DND-41 (cell line): ENCODE measurements at regions not wholly inside any gene's neighbourhood (a gene's known extent, or its start where the extent isn't known, plus 50 kb on each side); places are given as distances from the start of the nearest gene placed in this dataset.
A peak's percentile ranks its signal among the peaks of the same experiment; 100 is the strongest.
"Not testable (repeated sequence)": the region's sequence is repeated elsewhere in the genome, so short reads cannot be mapped to it uniquely, and the experiment has no call there.

Experiments used
- ATAC-seq: fragments of 200-7000 bp; cut with Tn5 transposase; 3 replicates; pipeline ENCODE4 v1.9.1; 2021; ENCODE audit warnings: low read depth; ENCODE audit not compliant: insufficient read depth
- DNase-seq: peaks from one replicate; pipeline ENCODE4 v3.0.0-alpha.2; 2020
- H2AFZ ChIP-seq: 2 replicates; pipeline ENCODE4 v1.6.0; 2012; ENCODE audit warnings: low read depth, low read length
- H3K27ac ChIP-seq: 2 replicates; pipeline ENCODE4 v1.5.1; 2012; ENCODE audit warnings: low read length, inconsistent platforms
- H3K27me3 ChIP-seq: fragments of 200-600 bp; sonication (generic); 2 replicates; pipeline ENCODE4 v1.6.0; 2012; ENCODE audit warnings: low read length, mild to moderate bottlenecking, inconsistent platforms; ENCODE audit not compliant: insufficient read depth, poor library complexity
- H3K36me3 ChIP-seq: 2 replicates; pipeline ENCODE4 v1.5.1; 2012; ENCODE audit warnings: low read length, inconsistent platforms; ENCODE audit not compliant: insufficient read depth
- H3K4me1 ChIP-seq: 2 replicates; pipeline ENCODE4 v1.5.1; 2012; ENCODE audit warnings: mild to moderate bottlenecking, low read length; ENCODE audit not compliant: insufficient read depth
- H3K4me2 ChIP-seq: 2 replicates; pipeline ENCODE4 v1.6.0; 2012; ENCODE audit warnings: mild to moderate bottlenecking, moderate library complexity, low read length, inconsistent platforms; ENCODE audit not compliant: insufficient read depth
- H3K4me3 ChIP-seq, 2 experiments: fragments of 200-600 bp in 1 of 2; shearing (Covaris generic) in 1 of 2; 2 replicates each; pipeline ENCODE4 v1.5.1; 2012 to 2016; ENCODE audit warnings: inconsistent platforms in 2 of 2, low read length in 2 of 2, mild to moderate bottlenecking in 2 of 2, low read depth in 1 of 2, moderate library complexity in 1 of 2
- H3K79me2 ChIP-seq: 2 replicates; pipeline ENCODE4 v1.6.0; 2012; ENCODE audit warnings: low read length, inconsistent platforms; ENCODE audit not compliant: insufficient read depth
- H3K9ac ChIP-seq: 2 replicates; pipeline ENCODE4 v1.6.0; 2012; ENCODE audit warnings: low read depth, mild to moderate bottlenecking, inconsistent platforms, low read length, moderate library complexity
- H3K9me3 ChIP-seq: 2 replicates; pipeline ENCODE4 v1.5.1; 2012; ENCODE audit warnings: low read length, moderate library complexity, mild to moderate bottlenecking, inconsistent platforms; ENCODE audit not compliant: insufficient read depth, severe bottlenecking
- H4K20me1 ChIP-seq: 2 replicates; pipeline ENCODE4 v1.6.0; 2012; ENCODE audit warnings: low read length; ENCODE audit not compliant: insufficient read depth
- CTCF ChIP-seq: IDR thresholded peaks from 2 replicates; pipeline ENCODE4 v1.5.1; 2012; ENCODE audit warnings: borderline replicate concordance, low read length, moderate library complexity, mild to moderate bottlenecking; ENCODE audit not compliant: poor library complexity, severe bottlenecking; ENCODE audit errors: extremely low read depth
- EZH2 ChIP-seq: IDR thresholded peaks from 3 replicates; pipeline ENCODE4 v1.6.1; 2012; ENCODE audit warnings: borderline replicate concordance, low read depth, mild to moderate bottlenecking, moderate library complexity, low read length, inconsistent platforms; ENCODE audit not compliant: severe bottlenecking

DNA sequence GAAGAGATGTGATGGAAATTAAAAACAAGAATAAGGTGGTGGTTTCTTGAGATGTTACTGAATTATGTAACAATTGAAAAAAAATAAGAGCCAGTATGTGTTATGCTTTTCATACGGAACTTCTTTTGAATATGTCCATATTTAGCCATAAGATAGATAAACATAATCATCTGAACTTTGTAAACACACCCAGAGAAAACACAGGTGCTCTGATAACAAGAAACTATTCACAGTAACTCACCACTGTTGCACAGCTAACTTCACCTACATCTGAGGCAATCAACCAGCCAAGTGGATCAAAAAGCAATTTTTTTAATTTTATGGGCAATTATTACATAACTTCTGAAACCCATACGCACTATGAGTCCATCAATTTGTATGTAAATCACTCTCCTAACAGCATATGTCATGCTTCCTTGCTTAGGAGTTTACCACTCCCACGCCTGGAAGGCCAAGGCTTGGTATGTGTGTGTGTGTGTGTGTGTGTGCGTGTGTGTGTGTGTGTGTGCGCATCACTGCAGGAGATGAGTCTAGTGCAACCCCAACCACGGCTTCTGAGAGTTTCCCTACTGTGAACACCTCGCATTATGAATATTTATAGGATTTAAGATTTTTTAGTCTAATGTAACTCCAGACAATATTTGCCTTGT is 443.4 kb downstream of the BCAT1 start:
- no peaks in the 10 kb centered on the region for H4K20me1 ChIP-seq
- H3K36me3 ChIP-seq: no peaks in the 10 kb centered on the region
- peaks cover 12% of the 10 kb centered on the region; the same call in 1 of the 2 replicates for H3K4me1 ChIP-seq
- no peaks in the 10 kb centered on the region for H3K9me3 ChIP-seq
- H3K4me2 ChIP-seq: no peak overlapping the region
- TF ChIP-seq EZH2 (no peak), CTCF (no peak)
- no peak overlapping the region for H2AFZ ChIP-seq
- no peak for ATAC-seq
- H3K4me3 ChIP-seq: no peak overlapping the region
- no peaks in the 10 kb centered on the region for H3K79me2 ChIP-seq
- DNase-seq: no peak
- H3K9ac ChIP-seq: no peak overlapping the region
- peak overlapping the region; percentile 9; the same call in 1 of the 2 replicates for H3K27ac ChIP-seq
- H3K27me3 ChIP-seq: no peaks in the 10 kb centered on the region

- not testable (repeated sequence) for H3K4me2 ChIP-seq, H3K9me3 ChIP-seq, H3K36me3 ChIP-seq, DNase-seq, H3K27me3 ChIP-seq, H3K4me3 ChIP-seq, ATAC-seq, H2AFZ ChIP-seq, H3K27ac ChIP-seq, H4K20me1 ChIP-seq, H3K9ac ChIP-seq, H3K79me2 ChIP-seq
- H3K4me1 ChIP-seq: peaks cover 12% of the 10 kb centered on the region; the same call in 1 of the 2 replicates
Observed at GRCh38 chr12:24503477-24503876, 445.4 kb downstream of the BCAT1 start.

DNA sequence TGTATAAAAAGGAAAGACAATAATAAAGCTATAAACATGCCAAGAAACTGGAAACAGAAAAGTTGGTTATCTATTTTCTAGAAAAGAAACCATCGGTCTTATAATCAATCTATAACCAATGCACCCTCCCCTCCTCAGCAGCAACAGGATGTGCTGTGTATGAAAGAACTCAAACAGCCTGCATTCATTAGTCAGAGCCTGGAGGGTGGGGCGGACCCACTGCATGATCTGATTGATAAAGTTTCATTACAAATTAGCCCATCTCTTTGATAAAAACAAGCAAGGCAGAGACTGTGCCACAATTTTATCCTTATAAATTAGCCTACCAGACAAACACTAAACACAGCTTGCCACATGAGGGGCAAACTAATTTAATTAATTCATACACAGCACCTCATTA is 448.1 kb downstream of the BCAT1 start:
- no peaks in the 10 kb centered on the region for H3K36me3 ChIP-seq
- no peak overlapping the region for H3K9ac ChIP-seq
- H3K9me3 ChIP-seq: no peaks in the 10 kb centered on the region
- no peak overlapping the region for H3K27ac ChIP-seq
- ATAC-seq (no peak), DNase-seq (no peak)
- peaks cover 24% of the 10 kb centered on the region for H3K4me1 ChIP-seq
- TF ChIP-seq CTCF: no peak
- no peak for TF ChIP-seq EZH2
- no peak overlapping the region for H3K4me3 ChIP-seq
- no peak overlapping the region for H2AFZ ChIP-seq
- H4K20me1 ChIP-seq: no peaks in the 10 kb centered on the region
- H3K4me2 ChIP-seq: no peak overlapping the region
- H3K79me2 ChIP-seq: no peaks in the 10 kb centered on the region
- no peaks in the 10 kb centered on the region for H3K27me3 ChIP-seq

DNA sequence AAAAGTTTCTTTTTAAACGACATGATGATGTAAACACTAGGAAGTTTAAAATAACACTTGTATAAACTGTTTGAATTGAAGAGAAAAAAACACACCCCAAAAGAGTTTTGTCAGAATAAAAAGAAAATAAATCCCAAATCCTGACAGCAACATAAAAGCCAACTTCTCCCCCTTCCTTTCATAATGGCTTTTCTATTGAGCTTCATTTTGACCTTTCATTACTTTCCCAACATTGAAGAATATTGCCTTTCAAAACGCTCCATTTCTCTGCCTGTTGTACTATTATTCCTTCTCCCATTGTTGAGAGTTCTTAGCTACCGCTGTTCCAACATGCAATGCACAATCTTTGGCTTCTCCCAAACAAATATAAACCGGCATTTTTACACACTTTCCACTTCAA is 448.5 kb downstream of the BCAT1 start:
- Histone ChIP-seq H2AFZ (no peak overlapping the region), H3K79me2 (no peaks in the 10 kb centered on the region), H3K9ac (no peak overlapping the region), H3K4me2 (no peak overlapping the region), H3K27ac (no peak overlapping the region), H3K4me1 (peaks cover 24% of the 10 kb centered on the region), H3K4me3 (no peak overlapping the region), H4K20me1 (no peaks in the 10 kb centered on the region), H3K36me3 (no peaks in the 10 kb centered on the region), H3K27me3 (no peaks in the 10 kb centered on the region), H3K9me3 (no peaks in the 10 kb centered on the region)
- TF ChIP-seq CTCF: no peak
- no peak for TF ChIP-seq EZH2
- ATAC-seq (no peak), DNase-seq (no peak)
